GM18873 (cell line): ENCODE measurements at regions not wholly inside any gene's neighbourhood (a gene's known extent, or its start where the extent isn't known, plus 50 kb on each side); places are given as distances from the start of the nearest gene placed in this dataset.

Experiments
- ATAC-seq: cut with Tn5 transposase; IDR thresholded peaks from one replicate; pipeline ENCODE4 v1.9.1; 2021; ENCODE audit warnings: mild to moderate bottlenecking, moderate library complexity, moderate number of reproducible peaks; ENCODE audit not compliant: unreplicated experiment, low FRiP score

GRCh38 chr3:5068531-5069050, 53.5 kb upstream of the ARL8B start:
- no peak for ATAC-seq

GRCh38 chr3:5069627-5070026, 52.5 kb upstream of the ARL8B start:
- ATAC-seq: no peak

DNA sequence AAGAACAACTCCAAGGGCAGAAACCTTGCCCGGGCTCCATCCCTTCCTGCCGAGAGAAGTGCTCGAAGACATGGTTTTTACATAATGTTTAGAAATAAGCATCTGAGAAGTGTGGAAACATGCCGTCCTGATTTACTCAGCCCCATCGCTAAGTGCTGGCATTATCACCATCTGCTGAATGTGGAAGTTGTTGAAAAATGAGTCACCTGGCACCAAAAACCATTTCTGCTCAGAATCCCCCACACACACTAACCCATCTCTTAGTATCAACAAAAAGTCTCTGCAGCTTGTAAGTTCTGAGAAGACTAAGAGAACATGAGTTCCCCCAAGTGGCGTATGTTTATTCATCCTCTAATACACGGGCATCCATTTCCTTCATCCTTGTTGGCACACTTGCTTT, 51.0 kb upstream of the ARL8B start:
- ATAC-seq: no peak

- ATAC-seq: no peak
Measured at GRCh38 chr3:5072100-5072816, 49.8 kb upstream of the ARL8B start.
